Progenitor cell of endocrine pancreas (in vitro differentiated cells): ENCODE measurements at regions not wholly inside any gene's neighbourhood (a gene's known extent, or its start where the extent isn't known, plus 50 kb on each side); places are given as distances from the start of the nearest gene placed in this dataset.

Experiments
- DNase-seq: peaks from one replicate; pipeline ENCODE4 v3.0.0; 2021; ENCODE audit warnings: low spot score; ENCODE audit not compliant: unreplicated experiment
- H3K27ac Mint-ChIP-seq: 2 replicates; pipeline ENCODE4 v1.8.0; 2021; ENCODE audit warnings: mild to moderate bottlenecking, moderate library complexity, mixed read lengths
- H3K27me3 Mint-ChIP-seq: 2 replicates; pipeline ENCODE4 v1.8.0; 2021; ENCODE audit warnings: mixed read lengths
- H3K36me3 Mint-ChIP-seq: 2 replicates; pipeline ENCODE4 v1.8.0; 2022; ENCODE audit warnings: mixed read lengths; ENCODE audit not compliant: insufficient read depth
- H3K4me1 Mint-ChIP-seq: 2 replicates; pipeline ENCODE4 v1.8.0; 2021; ENCODE audit warnings: low read depth, mixed read lengths
- H3K4me3 Mint-ChIP-seq: 2 replicates; pipeline ENCODE4 v1.8.0; 2021; ENCODE audit warnings: low read depth, mild to moderate bottlenecking, moderate library complexity, mixed read lengths
- H3K9me3 Mint-ChIP-seq: 2 replicates; pipeline ENCODE4 v1.8.0; 2021; ENCODE audit warnings: low read depth, mixed read lengths
- TF ChIP-seq, protein P1 (sequence below): fragments of 200-600 bp; sonication (generic); IDR thresholded peaks from one replicate; pipeline ENCODE4 v1.5.0; 2021; ENCODE audit warnings: antibody characterized with exemption, mild to moderate bottlenecking; ENCODE audit not compliant: unreplicated experiment

DNA sequence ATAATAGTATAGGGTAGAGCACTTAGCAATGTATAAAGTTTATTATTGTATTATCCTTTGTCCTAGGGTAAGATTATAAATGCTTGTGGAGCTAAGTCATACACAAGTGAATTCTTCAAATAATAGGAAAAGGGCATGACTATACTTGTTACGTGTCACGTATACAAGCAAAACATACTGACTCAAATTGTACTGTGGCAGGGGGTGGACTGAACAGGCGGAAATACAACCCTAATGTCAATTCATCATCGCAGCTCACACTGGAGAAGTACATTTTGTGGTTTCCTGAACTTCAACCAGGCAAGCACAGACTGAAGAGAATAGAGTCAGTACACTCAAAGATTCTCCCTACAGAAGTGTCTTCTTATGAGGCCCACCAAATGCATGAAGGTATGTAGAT is 201.0 kb downstream of the MBD2 start:
- H3K4me1 Mint-ChIP-seq = no peaks in the 10 kb centered on the region
- H3K27me3 Mint-ChIP-seq = no peaks in the 10 kb centered on the region
- no peaks in the 10 kb centered on the region for H3K9me3 Mint-ChIP-seq
- no peak overlapping the region for H3K27ac Mint-ChIP-seq
- H3K4me3 Mint-ChIP-seq = no peak overlapping the region
- no peaks in the 10 kb centered on the region for H3K36me3 Mint-ChIP-seq
- no peak for DNase-seq
- TF ChIP-seq, protein P1, sequence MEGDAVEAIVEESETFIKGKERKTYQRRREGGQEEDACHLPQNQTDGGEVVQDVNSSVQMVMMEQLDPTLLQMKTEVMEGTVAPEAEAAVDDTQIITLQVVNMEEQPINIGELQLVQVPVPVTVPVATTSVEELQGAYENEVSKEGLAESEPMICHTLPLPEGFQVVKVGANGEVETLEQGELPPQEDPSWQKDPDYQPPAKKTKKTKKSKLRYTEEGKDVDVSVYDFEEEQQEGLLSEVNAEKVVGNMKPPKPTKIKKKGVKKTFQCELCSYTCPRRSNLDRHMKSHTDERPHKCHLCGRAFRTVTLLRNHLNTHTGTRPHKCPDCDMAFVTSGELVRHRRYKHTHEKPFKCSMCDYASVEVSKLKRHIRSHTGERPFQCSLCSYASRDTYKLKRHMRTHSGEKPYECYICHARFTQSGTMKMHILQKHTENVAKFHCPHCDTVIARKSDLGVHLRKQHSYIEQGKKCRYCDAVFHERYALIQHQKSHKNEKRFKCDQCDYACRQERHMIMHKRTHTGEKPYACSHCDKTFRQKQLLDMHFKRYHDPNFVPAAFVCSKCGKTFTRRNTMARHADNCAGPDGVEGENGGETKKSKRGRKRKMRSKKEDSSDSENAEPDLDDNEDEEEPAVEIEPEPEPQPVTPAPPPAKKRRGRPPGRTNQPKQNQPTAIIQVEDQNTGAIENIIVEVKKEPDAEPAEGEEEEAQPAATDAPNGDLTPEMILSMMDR = no peak

DNA sequence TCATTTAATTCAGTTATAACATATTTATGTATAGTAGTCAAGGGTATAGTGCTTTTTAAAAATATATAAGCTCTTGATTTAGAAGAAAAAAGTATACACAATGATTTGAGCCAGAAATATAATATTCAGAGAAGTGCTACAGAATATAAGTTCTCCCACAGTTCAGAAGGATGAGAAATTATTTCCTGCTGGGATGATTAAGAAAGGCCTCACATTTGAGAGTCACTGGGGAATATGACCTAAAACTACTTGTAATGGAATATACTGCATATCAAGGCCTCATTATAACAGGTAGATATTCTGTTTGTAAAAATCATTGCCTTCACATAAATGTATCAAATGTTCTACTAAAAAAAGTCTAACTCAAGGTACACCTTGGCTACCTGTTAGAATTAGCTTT is 203.5 kb downstream of the MBD2 start:
- DNase-seq = no peak
- no peaks in the 10 kb centered on the region for H3K9me3 Mint-ChIP-seq
- TF ChIP-seq, protein P1 = no peak
- no peak overlapping the region for H3K4me3 Mint-ChIP-seq
- no peaks in the 10 kb centered on the region for H3K36me3 Mint-ChIP-seq
- no peaks in the 10 kb centered on the region for H3K4me1 Mint-ChIP-seq
- H3K27ac Mint-ChIP-seq = no peak overlapping the region
- no peaks in the 10 kb centered on the region for H3K27me3 Mint-ChIP-seq

DNA sequence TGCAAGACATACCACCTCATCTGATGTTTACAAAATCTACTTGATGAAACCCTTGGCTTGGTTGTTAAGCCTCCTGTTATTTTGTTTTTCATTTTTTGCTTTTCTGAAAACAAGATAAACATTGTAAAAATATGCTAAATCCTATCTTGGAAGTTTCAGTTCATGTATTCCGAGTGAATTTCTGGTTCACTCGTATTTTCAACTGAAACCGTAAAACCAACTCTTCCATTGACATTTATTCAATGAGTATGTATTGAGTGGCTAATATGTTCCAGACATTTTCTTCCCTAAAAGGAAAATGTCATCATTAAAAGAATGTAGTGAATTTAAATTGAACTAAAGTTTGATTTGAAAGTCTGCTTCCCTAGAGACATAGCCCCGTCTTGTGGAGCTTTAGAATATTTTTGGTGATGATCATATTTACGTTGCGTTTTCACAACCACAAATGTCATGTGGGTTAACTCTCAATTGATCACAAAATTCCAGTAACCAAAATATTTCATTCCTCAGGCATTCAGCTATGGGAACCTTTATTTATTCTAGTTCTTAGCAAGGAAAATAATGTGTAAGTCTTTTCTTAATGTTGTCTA is 204.2 kb downstream of the MBD2 start:
- Mint-ChIP-seq H3K4me3 (no peak overlapping the region), H3K9me3 (no peaks in the 10 kb centered on the region), H3K4me1 (no peaks in the 10 kb centered on the region), H3K36me3 (no peaks in the 10 kb centered on the region), H3K27me3 (no peaks in the 10 kb centered on the region), H3K27ac (no peak overlapping the region)
- TF ChIP-seq, protein P1 = no peak
- no peak for DNase-seq

DNA sequence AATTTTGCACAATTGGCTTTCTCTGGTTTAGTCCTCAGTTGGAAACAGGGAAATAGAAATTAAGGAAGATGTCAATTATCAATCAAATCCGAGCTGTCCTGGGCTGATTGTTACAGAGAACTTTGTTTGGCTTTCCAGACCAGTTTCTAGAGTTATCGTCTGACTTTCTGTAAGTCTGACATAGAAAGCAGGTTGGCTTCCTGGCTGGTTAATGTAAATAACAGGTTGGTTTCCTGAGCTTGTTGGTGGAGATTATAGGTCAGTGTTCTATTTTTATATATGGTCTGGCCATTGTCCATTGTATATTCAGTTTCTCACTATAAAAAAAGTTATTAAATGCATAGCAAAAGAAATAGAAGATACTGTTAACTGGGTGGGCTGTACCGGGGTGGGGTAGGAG is 204.8 kb downstream of the MBD2 start:
- Mint-ChIP-seq H3K36me3 (no peaks in the 10 kb centered on the region), H3K4me1 (no peaks in the 10 kb centered on the region), H3K27ac (no peak overlapping the region), H3K27me3 (no peaks in the 10 kb centered on the region), H3K9me3 (no peaks in the 10 kb centered on the region), H3K4me3 (no peak overlapping the region)
- DNase-seq = no peak
- TF ChIP-seq, protein P1 = no peak

DNA sequence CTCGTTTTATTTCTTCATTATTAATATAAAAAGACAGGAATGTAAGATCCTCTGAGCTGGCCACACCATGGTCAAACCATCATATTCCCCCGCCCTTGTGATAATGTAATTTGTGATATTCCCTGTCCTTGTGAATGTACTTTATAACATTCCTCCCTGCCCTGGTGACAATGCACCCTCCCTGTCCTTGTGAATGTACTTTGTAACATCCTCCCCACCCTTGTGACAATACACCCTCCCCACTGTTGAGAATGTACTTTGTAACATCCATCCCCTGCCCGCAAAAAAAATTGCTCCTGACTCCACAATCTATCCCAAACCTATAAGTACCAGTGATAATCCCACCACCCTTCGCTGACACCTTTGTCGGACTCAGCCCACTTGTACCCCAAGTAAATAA is 211.0 kb downstream of the MBD2 start:
- no peak overlapping the region for H3K27ac Mint-ChIP-seq
- H3K4me3 Mint-ChIP-seq = no peak overlapping the region
- no peaks in the 10 kb centered on the region for H3K27me3 Mint-ChIP-seq
- no peak for DNase-seq
- no peaks in the 10 kb centered on the region for H3K36me3 Mint-ChIP-seq
- no peaks in the 10 kb centered on the region for H3K9me3 Mint-ChIP-seq
- H3K4me1 Mint-ChIP-seq = no peaks in the 10 kb centered on the region
- TF ChIP-seq, protein P1 = no peak
